Gastroesophageal sphincter (tissue), 3 donors: ENCODE measurements at regions not wholly inside any gene's neighbourhood (a gene's known extent, or its start where the extent isn't known, plus 50 kb on each side); places are given as distances from the start of the nearest gene placed in this dataset.

ENCODE experiments used
- CTCF ChIP-seq, 4 experiments: fragments of 200-600 bp in 2 of 4; fragments of 450-650 bp in 2 of 4; sonication (generic) in 1 of 4; IDR thresholded peaks; one replicate each; pipeline ENCODE4 v1.5.1; 2017 to 2019; ENCODE audit warnings: antibody characterized with exemption in 4 of 4, mild to moderate bottlenecking in 2 of 4, moderate library complexity in 2 of 4
- POLR2A ChIP-seq, 2 donors: fragments of 450-650 bp; IDR thresholded peaks; one replicate each; pipeline ENCODE4 v1.6.1; 2017; ENCODE audit warnings: antibody characterized with exemption in 2 of 2, mild to moderate bottlenecking in 2 of 2, moderate library complexity in 1 of 2
- POLR2AphosphoS5 ChIP-seq: sonication (generic); formaldehyde crosslinking; IDR thresholded peaks from one replicate; pipeline ENCODE4 v1.6.1; 2017; ENCODE audit warnings: antibody characterized with exemption

DNA sequence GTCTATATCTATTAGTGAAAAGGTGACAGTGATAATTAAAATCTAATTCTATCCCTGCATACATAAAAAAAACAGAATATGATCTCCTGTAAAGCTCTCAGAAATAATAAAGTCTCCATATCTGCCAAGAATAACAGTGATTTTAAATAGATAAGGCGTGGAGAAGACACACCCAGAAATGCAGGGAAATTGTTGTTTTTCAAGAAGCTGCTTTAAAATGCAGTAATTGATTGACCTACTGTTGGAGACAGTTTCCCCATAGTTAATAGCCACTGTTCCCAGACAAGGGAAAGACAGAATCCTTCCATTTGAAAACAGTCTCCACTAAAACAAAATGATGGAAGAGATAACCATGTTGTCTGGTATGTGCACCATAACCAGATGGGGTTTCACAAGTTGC lies 571.5 kb upstream of the CDH5 start:
- TF ChIP-seq CTCF (IDR thresholded peaks at IDR 0.05) = no peak
- TF ChIP-seq POLR2A (IDR thresholded peaks at IDR 0.05) = no peak
- no peak for TF ChIP-seq POLR2AphosphoS5
